Breast epithelium (tissue), 3 donors: ENCODE measurements at regions not wholly inside any gene's neighbourhood (a gene's known extent, or its start where the extent isn't known, plus 50 kb on each side); places are given as distances from the start of the nearest gene placed in this dataset.

Source experiments
- POLR2A ChIP-seq: fragments of 450-650 bp; IDR thresholded peaks from one replicate; pipeline ENCODE4 v1.6.1; 2016; ENCODE audit warnings: antibody characterized with exemption, mild to moderate bottlenecking, moderate library complexity
- TF ChIP-seq, protein P1 (sequence below), 3 donors: fragments of 450-650 bp; IDR thresholded peaks; one replicate each; pipeline ENCODE4 v1.5.1; 2016 to 2017; ENCODE audit warnings: antibody characterized with exemption in 3 of 3, mild to moderate bottlenecking in 3 of 3, moderate library complexity in 3 of 3

DNA sequence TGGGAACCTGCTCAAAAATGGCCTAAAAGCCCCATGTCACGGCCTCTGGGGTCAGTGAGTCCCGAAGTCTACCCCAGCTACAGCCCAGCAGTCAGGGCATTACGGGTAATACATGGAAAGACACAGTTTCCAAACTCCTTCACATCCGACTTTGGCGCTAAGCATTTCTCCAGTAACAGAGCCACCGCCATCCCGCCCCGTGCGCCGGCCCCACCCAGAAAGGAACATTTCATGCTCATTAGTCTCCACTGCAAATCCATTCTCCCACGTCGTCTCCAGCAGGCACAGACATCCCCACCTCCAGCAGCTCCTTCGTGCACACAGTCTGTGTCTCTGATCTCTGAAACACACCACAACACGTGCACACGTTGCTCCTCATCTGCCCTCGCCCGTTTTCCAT is 509.2 kb upstream of the ID2 start:
- TF ChIP-seq POLR2A: no peak
- TF ChIP-seq, protein P1, sequence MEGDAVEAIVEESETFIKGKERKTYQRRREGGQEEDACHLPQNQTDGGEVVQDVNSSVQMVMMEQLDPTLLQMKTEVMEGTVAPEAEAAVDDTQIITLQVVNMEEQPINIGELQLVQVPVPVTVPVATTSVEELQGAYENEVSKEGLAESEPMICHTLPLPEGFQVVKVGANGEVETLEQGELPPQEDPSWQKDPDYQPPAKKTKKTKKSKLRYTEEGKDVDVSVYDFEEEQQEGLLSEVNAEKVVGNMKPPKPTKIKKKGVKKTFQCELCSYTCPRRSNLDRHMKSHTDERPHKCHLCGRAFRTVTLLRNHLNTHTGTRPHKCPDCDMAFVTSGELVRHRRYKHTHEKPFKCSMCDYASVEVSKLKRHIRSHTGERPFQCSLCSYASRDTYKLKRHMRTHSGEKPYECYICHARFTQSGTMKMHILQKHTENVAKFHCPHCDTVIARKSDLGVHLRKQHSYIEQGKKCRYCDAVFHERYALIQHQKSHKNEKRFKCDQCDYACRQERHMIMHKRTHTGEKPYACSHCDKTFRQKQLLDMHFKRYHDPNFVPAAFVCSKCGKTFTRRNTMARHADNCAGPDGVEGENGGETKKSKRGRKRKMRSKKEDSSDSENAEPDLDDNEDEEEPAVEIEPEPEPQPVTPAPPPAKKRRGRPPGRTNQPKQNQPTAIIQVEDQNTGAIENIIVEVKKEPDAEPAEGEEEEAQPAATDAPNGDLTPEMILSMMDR (IDR thresholded peaks at IDR 0.05): no peak
